ENCODE measurements at regions not wholly inside any gene's neighbourhood (a gene's known extent, or its start where the extent isn't known, plus 50 kb on each side); places are given as distances from the start of the nearest gene placed in this dataset.

- no peak for DNase-seq (ENCODE audit: insufficient read length, low spot score, missing footprints)
- Histone ChIP-seq H3K79me2 (ENCODE audit: insufficient read depth, low read length) (no peaks in the 10 kb centered on the region), H3K4me2 (ENCODE audit: insufficient read depth, low read length) (no peak overlapping the region), H4K20me1 (ENCODE audit: insufficient read depth, low read length) (no peaks in the 10 kb centered on the region), H3K4me3 (ENCODE audit: insufficient read depth, low read length) (no peak overlapping the region), H2AFZ (ENCODE audit: low read length) (no peak overlapping the region), H3K27me3 (ENCODE audit: insufficient read depth, low read length) (no peaks in the 10 kb centered on the region), H3K9me3 (ENCODE audit: low read depth, low read length) (no peaks in the 10 kb centered on the region), H3K4me1 (ENCODE audit: insufficient read depth, low read length) (peaks cover 31% of the 10 kb centered on the region), H3K27ac (ENCODE audit: low read depth, low read length) (no peak overlapping the region), H3K36me3 (ENCODE audit: insufficient read depth, low read length) (no peaks in the 10 kb centered on the region)
- TF ChIP-seq CTCF (IDR thresholded peaks at IDR 0.05; ENCODE audit: extremely low read depth, low read depth, low read length), result no peak
These were observed 844.8 kb downstream of the MAT2B start for GRCh38 chr5:164350236-164350635.

GRCh38 chr5:164351245-164351834, 845.9 kb downstream of the MAT2B start:
- Histone ChIP-seq H3K36me3 (ENCODE audit: insufficient read depth, low read length) (no peaks in the 10 kb centered on the region), H2AFZ (ENCODE audit: low read length) (no peak overlapping the region), H3K4me1 (ENCODE audit: insufficient read depth, low read length) (peaks cover 27% of the 10 kb centered on the region), H3K9me3 (ENCODE audit: low read depth, low read length) (no peaks in the 10 kb centered on the region), H3K4me2 (ENCODE audit: insufficient read depth, low read length) (no peak overlapping the region), H3K27ac (ENCODE audit: low read depth, low read length) (no peak overlapping the region), H3K79me2 (ENCODE audit: insufficient read depth, low read length) (no peaks in the 10 kb centered on the region), H3K4me3 (ENCODE audit: insufficient read depth, low read length) (no peak overlapping the region), H4K20me1 (ENCODE audit: insufficient read depth, low read length) (no peaks in the 10 kb centered on the region), H3K27me3 (ENCODE audit: insufficient read depth, low read length) (no peaks in the 10 kb centered on the region)
- TF ChIP-seq CTCF (IDR thresholded peaks at IDR 0.05; ENCODE audit: extremely low read depth, low read depth, low read length), result no peak
- DNase-seq (ENCODE audit: insufficient read length, low spot score, missing footprints), result no peak

- peaks cover 22% of the 10 kb centered on the region for H3K4me1 ChIP-seq (ENCODE audit: insufficient read depth, low read length)
- TF ChIP-seq CTCF (IDR thresholded peaks at IDR 0.05; ENCODE audit: extremely low read depth, low read depth, low read length), result no peak
- H2AFZ ChIP-seq (ENCODE audit: low read length), result no peak overlapping the region
These were observed 847.3 kb downstream of the MAT2B start for GRCh38 chr5:164352695-164353094.

DNA sequence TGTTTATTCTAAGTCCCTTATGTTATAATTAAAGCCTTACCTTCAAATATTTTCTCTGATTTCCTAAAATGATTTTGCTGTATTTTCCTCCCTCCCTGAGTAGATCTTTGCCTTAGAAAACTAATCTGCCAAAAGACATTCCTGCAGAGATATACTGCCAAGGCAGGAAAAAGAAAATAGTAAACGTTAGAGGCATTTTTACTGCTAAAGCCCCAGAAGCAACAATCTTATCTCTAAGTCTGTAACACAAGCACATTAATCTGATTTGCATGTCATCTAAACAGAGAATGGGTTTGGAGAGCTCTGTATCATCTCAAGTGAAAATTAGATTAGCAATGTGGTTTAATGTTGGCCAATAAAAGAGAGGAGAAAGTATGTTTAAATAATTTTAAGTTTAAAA, 847.7 kb downstream of the MAT2B start:
- H3K79me2 ChIP-seq (ENCODE audit: insufficient read depth, low read length), result no peaks in the 10 kb centered on the region
- H4K20me1 ChIP-seq (ENCODE audit: insufficient read depth, low read length), result no peaks in the 10 kb centered on the region
- DNase-seq (ENCODE audit: insufficient read length, low spot score, missing footprints), result no peak
- H3K27ac ChIP-seq (ENCODE audit: low read depth, low read length), result peak overlapping the region; percentile 40
- H3K4me3 ChIP-seq (ENCODE audit: insufficient read depth, low read length), result no peak overlapping the region
- H3K36me3 ChIP-seq (ENCODE audit: insufficient read depth, low read length), result no peaks in the 10 kb centered on the region
- H2AFZ ChIP-seq (ENCODE audit: low read length), result no peak overlapping the region
- H3K4me2 ChIP-seq (ENCODE audit: insufficient read depth, low read length), result no peak overlapping the region
- H3K4me1 ChIP-seq (ENCODE audit: insufficient read depth, low read length), result peaks cover 23% of the 10 kb centered on the region
- no peaks in the 10 kb centered on the region for H3K27me3 ChIP-seq (ENCODE audit: insufficient read depth, low read length)
- no peak for TF ChIP-seq CTCF (IDR thresholded peaks at IDR 0.05; ENCODE audit: extremely low read depth, low read depth, low read length)
- no peaks in the 10 kb centered on the region for H3K9me3 ChIP-seq (ENCODE audit: low read depth, low read length)

More at GRCh38 chr5:164352695-164353094, 847.3 kb downstream of the MAT2B start:
- Histone ChIP-seq H3K79me2 (ENCODE audit: insufficient read depth, low read length) (no peaks in the 10 kb centered on the region), H4K20me1 (ENCODE audit: insufficient read depth, low read length) (no peaks in the 10 kb centered on the region), H3K36me3 (ENCODE audit: insufficient read depth, low read length) (no peaks in the 10 kb centered on the region), H3K9me3 (ENCODE audit: low read depth, low read length) (no peaks in the 10 kb centered on the region), H3K27me3 (ENCODE audit: insufficient read depth, low read length) (no peaks in the 10 kb centered on the region), H3K4me2 (ENCODE audit: insufficient read depth, low read length) (no peak overlapping the region), H3K4me3 (ENCODE audit: insufficient read depth, low read length) (no peak overlapping the region), H3K27ac (ENCODE audit: low read depth, low read length) (peak overlapping the region; percentile 40)
- DNase-seq (ENCODE audit: insufficient read length, low spot score, missing footprints), result no peak
